PC-9 (cell line): ENCODE measurements at regions not wholly inside any gene's neighbourhood (a gene's known extent, or its start where the extent isn't known, plus 50 kb on each side); places are given as distances from the start of the nearest gene placed in this dataset.

Source experiments
- CTCF ChIP-seq: fragments of 200-600 bp; sonication (generic); conservative IDR thresholded peaks from 2 replicates; pipeline ENCODE4 v1.6.1; 2017; ENCODE audit warnings: mixed run types, antibody characterized with exemption, mild to moderate bottlenecking, moderate library complexity
- EZH2 ChIP-seq: fragments of 200-600 bp; sonication (generic); IDR thresholded peaks from 2 replicates; pipeline ENCODE4 v1.8.0; 2017; ENCODE audit warnings: antibody characterized with exemption, low read depth

- TF ChIP-seq CTCF (no peak), EZH2 (no peak)
These were observed 75.9 kb upstream of the PTPRZ1 start for GRCh38 chr7:121796936-121797656.
